ENCODE measurements at regions not wholly inside any gene's neighbourhood (a gene's known extent, or its start where the extent isn't known, plus 50 kb on each side); places are given as distances from the start of the nearest gene placed in this dataset.
A peak's percentile ranks its signal among the peaks of the same experiment; 100 is the strongest.

DNA sequence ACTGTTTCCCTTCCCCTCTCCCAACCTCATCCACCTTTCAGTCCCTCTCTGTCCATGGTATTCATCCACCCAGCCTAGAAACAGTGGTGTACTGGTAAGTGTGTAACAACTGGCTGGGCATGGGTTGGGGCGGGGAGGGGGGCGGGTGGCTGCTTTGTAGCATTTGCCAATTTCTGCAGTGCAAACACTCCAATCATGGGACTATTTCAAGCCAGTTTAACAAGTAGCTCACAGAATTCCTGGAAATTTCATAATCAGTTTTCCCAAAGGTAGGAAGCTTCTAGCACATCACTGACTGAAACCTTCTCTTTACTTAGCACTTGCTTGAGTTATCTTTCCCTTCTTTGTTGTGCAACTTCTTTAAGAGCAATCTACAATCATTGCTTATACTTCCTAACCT, 100.8 kb upstream of the WASF3 start:
- no peak for DNase-seq

- no peak for DNase-seq
Measured at GRCh38 chr13:26457212-26457611, 100.3 kb upstream of the WASF3 start.

GRCh38 chr13:26458196-26458749, 99.2 kb upstream of the WASF3 start:
- DNase-seq, result no peak

GRCh38 chr13:26459276-26460131, 98.0 kb upstream of the WASF3 start:
- peak; percentile 66 for DNase-seq

GRCh38 chr13:26460648-26461047, 96.8 kb upstream of the WASF3 start:
- DNase-seq, result peak; percentile 60

- no peak for DNase-seq
Measured at GRCh38 chr13:26463296-26463695, 94.2 kb upstream of the WASF3 start.

GRCh38 chr13:26463848-26464247, 93.6 kb upstream of the WASF3 start:
- no peak for DNase-seq

DNA sequence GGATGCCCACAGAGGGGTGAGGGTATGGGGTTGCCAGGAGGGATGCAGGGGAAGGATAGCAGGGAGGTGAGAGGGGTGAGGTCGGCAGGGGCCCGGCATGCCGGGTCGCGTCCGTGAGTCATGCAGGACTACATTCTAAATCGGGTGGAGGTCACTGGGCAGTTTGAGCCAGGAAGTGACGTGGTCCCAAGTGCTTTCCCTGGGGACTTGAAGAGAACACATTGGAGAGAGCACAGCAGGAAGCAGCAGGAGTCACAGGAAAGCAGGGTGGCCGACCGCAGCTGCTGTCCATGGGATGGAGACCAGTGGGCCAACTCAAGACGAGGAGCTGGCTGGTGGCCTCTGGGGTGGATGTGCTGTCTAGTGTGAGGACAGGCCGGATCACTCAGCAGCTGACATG, 92.0 kb upstream of the WASF3 start:
- DNase-seq, result no peak

DNA sequence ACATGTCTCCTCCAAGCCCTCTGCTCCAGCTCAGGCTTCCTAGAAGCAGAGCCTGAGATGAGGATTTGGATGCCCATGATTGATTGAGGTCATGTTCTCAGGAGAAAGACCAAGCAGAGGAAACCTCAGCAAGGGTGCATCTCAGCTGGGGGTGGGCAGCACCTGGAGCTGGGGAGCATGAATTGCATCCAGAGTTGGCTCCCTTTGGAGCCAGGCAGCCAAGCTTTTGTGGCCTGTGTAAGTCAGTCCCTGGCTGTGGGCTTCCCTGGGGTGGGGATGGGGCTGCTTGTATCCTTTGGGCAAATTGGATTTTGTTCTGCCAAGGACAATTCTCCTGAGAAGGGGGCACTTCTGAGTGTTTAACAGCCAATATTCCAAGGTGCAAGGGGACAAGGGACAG, 91.5 kb upstream of the WASF3 start:
- DNase-seq, result no peak

GRCh38 chr13:26468265-26468801, 89.2 kb upstream of the WASF3 start:
- peak; percentile 44 for DNase-seq

DNA sequence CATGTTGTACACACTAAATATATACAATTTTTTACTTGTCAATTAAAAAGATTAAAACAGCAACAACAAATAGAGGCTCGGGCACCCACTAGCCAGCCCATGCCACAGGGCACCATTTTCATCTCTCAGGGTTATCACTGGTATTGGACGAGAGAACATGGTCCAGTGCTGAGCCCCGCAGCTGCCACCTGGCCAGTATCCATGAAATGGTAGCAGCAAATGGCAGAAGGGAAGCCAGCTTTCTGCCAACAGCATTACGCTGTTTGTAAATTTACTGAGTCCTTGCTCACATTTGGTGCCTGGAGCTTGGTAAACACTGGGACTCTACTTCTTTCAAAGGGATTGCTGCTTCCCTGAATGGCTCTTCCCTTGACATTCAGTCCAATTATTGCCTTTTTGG, 87.9 kb upstream of the WASF3 start:
- no peak for DNase-seq

- no peak for DNase-seq
Measured at GRCh38 chr13:26471807-26472206, 85.7 kb upstream of the WASF3 start.

DNA sequence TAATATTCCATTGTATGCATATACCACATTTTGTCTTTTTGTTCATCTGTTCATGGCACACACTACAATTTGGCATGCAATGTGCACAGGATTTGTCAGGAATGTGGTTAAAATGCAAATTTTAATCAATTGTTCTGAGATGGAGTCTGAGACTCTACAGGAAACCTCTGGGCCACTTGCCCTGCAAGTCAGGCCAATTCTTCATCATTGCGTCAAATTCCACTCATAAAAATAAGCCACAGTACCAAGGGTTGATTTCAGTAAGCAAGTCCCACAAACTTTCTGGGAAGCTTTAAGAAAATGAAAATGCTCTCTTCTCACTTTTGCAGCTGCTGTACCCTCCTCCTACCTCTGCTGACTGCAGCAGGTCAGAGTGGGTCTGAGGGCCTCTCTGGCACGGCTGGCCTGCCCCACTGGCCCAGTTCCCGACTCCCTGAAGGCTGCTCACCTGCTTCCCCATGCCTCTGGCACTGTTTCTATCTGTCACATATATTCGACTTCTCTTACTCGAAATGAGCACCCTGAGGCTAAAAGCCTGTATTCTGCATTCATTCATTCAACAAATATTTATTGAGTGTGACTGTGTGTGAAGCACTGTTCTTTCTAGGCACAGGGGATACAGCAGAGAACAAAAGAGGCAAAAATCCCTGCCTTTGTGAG, 83.8 kb upstream of the WASF3 start:
- DNase-seq, result no peak

- no peak for DNase-seq
Measured at GRCh38 chr13:26474286-26474685, 83.2 kb upstream of the WASF3 start.

DNA sequence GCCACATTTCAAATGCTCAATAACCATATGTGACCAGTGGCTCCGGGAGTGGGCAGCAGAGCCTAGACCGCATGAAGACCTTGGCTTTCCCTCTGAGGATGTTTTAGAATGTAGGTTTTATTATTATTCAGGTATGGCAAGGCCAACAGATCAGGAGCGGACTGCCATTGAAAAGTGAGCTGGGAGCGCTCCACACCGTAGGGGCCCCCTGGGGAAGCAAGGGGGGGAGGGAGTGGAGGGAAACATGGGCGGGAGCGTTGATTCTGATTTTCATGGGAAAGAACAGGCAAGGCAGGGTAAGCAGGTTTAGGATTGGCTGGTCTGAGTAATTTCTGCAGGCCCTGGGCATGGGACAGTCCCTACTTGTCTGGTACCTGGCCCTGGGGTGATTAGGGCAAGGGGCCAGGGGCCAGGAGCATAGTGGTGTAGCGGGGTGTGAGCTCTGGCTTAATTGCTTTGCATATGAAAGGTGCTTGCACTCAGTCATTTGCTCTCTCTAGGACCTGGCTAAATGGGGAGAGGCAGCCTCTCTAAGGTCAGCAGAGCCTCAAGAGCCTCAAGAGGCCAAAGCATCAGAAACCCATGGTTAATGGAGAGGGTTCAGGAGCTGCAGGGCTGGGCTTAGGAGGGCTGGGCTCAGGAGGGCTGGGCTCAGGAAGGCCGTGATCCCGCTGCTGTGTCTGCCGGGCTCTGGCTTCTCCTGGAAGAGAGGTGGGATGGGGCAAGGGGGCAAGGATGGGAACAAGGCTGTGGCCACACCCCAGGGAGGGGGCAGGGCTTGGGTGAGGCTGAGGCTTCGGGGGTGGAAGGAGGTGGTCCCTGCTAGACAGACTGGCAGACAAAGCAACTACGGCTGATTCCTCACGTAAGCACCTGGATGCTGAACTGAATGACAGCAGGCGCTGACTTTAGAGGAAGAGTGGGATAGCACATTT, 82.0 kb upstream of the WASF3 start:
- no peak for DNase-seq

GRCh38 chr13:26476111-26476781, 81.2 kb upstream of the WASF3 start:
- no peak for DNase-seq

DNA sequence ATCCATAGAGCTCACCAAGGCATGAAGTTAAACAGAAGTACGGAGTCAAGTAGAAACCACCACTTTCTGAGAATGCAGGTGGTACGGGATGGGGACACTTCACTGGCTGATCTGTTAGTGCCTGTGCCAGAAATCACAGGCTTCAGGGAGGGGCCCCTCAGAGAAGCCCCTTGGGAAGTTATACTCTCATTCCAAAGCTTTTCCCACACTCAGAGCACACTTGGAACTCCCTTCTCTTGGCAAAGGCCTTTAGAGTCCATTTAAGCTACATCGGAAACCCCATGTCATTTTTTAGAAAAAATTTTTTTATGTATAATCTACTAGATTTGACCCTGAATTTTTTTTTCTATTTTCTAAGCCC, 80.7 kb upstream of the WASF3 start:
- DNase-seq, result no peak

- no peak for DNase-seq
Measured at GRCh38 chr13:26477681-26478080, 79.8 kb upstream of the WASF3 start.

DNA sequence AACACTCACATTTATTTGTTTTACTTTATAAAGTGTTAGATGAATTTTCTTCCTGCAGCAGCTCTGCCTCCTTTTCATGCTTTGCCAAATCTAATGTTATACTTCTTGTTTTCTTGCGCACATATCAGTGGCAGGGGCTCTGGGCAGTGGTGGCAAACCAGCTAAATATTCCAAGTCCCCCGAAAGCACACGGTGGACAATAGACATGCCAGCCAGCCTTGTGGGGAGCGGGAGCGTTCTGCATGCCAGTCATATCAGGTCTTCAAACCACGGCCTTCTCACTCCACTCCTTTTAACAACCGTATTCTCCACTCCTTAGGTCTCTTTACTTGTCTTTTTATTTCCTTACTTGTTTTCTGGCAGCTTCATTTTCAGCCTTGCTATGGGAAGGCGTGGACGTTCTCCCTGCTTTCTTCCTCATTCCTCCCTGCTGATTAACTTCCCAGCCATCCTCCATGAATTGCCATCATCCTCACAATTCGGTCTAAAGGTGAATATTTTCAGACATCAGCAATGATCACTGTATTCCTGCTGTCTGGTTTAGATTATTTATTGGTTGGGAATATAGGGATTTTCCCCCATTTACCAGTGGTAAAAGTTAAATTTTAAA, 77.1 kb upstream of the WASF3 start:
- no peak for DNase-seq

GRCh38 chr13:26482451-26483197, 74.9 kb upstream of the WASF3 start:
- DNase-seq, result peak; percentile 57
